GM12878 (cell line): ENCODE measurements at regions not wholly inside any gene's neighbourhood (a gene's known extent, or its start where the extent isn't known, plus 50 kb on each side); places are given as distances from the start of the nearest gene placed in this dataset.
"Not testable (repeated sequence)": the region's sequence is repeated elsewhere in the genome, so short reads cannot be mapped to it uniquely, and the experiment has no call there.

Experiments
- ATAC-seq: fragments of 200-7000 bp; cut with Tn5 transposase; 3 replicates; pipeline ENCODE4 v1.9.1; 2020; ENCODE audit warnings: mild to moderate bottlenecking, moderate library complexity
- BruUV-seq: library from RNA; stranded (reverse); fragments of 400-500 nt; replicated peaks from 2 replicates; lab custom pipeline; 2021; lab: Mats Ljungman, UMichigan
- CTCF ChIA-PET: fragments of 300-600 bp; sonication (Branson Sonifier 250); formaldehyde crosslinking; extraction: SDS; loops from one replicate; lab custom pipeline; 2021; ENCODE audit warnings: inconsistent platforms; lab: Yijun Ruan, JAX
- POLR2A ChIA-PET: fragments of 350-600 bp; formaldehyde crosslinking; extraction: SDS; loops from one replicate; lab custom pipeline; 2021; ENCODE audit warnings: inconsistent platforms; lab: Charles Lee
- RAD21 ChIA-PET: fragments of 300-600 bp; sonication (Branson Sonifier 250); formaldehyde crosslinking; loops from one replicate; lab custom pipeline; 2023; ENCODE audit warnings: antibody characterized with exemption; ENCODE audit not compliant: unreplicated experiment; lab: Charles Lee
- SMC1A ChIA-PET: fragments of 300-600 bp; sonication (Branson Sonifier 250); formaldehyde crosslinking; loops from one replicate; lab custom pipeline; 2023; ENCODE audit not compliant: unreplicated experiment, uncharacterized antibody; lab: Charles Lee
- DNase-seq: peaks from one replicate; pipeline ENCODE4 v3.0.0-alpha.2; 2011; ENCODE audit warnings: low read depth, low spot score
- FAIRE-seq: peaks from 3 replicates; lab custom pipeline; 2011; peaks lifted over from hg19 to GRCh38; lab: Jason Lieb, UNC
- H2AFZ ChIP-seq: 2 replicates; pipeline ENCODE4 v1.6.0; 2011; ENCODE audit warnings: low read depth, low read length, control low read depth; ENCODE audit not compliant: control insufficient read depth
- H3K27ac ChIP-seq: 2 replicates; pipeline ENCODE4 v1.5.1; 2011; ENCODE audit warnings: control low read depth; ENCODE audit not compliant: control insufficient read depth, insufficient read depth
- H3K27me3 ChIP-seq, 2 experiments: replicated peaks in 1 of 2; 2 replicates each; pipeline versions ENCODE4 v1.6.0 to v1.6.1; 2011; ENCODE audit warnings: low read length in 1 of 2; ENCODE audit not compliant: control insufficient read depth in 2 of 2, insufficient read depth in 2 of 2
- H3K36me3 ChIP-seq, 2 experiments: 2 replicates each; pipeline ENCODE4 v1.5.1; 2011; ENCODE audit warnings: low read length in 1 of 2; ENCODE audit not compliant: control insufficient read depth in 2 of 2, insufficient read depth in 2 of 2
- H3K4me1 ChIP-seq: 2 replicates; pipeline ENCODE4 v1.6.1; 2011; ENCODE audit warnings: mild to moderate bottlenecking, low read length, moderate library complexity, mixed read lengths; ENCODE audit not compliant: control insufficient read depth, insufficient read depth
- H3K4me2 ChIP-seq: 2 replicates; pipeline ENCODE4 v1.6.0; 2011; ENCODE audit warnings: control low read depth; ENCODE audit not compliant: control insufficient read depth, insufficient read depth
- H3K4me3 ChIP-seq: fragments of 200-600 bp; sonication (generic); 2 replicates; pipeline ENCODE4 v1.5.1; 2016
- H3K79me2 ChIP-seq: 2 replicates; pipeline ENCODE4 v1.6.0; 2011; ENCODE audit warnings: low read length; ENCODE audit not compliant: control insufficient read depth, insufficient read depth
- H3K9ac ChIP-seq: 2 replicates; pipeline ENCODE4 v1.8.0; 2011; ENCODE audit warnings: low read length, control low read depth, mixed read lengths; ENCODE audit not compliant: control insufficient read depth, insufficient read depth
- H3K9me3 ChIP-seq: replicated peaks from 3 replicates; pipeline ENCODE4 v1.5.1; 2011; ENCODE audit warnings: mild to moderate bottlenecking, low read length; ENCODE audit not compliant: control insufficient read depth, insufficient read depth
- H4K20me1 ChIP-seq: 2 replicates; pipeline ENCODE4 v1.6.0; 2011; ENCODE audit not compliant: control insufficient read depth, insufficient read depth
- BHLHE40 ChIP-seq, 2 experiments: fragments of 450-650 bp in 1 of 2; IDR thresholded peaks; 2 replicates each; pipeline ENCODE4 v1.6.1; 2011 to 2017; ENCODE audit warnings: low read depth in 2 of 2, borderline replicate concordance in 1 of 2, improper control_type of control experiment in 1 of 2, low read length in 1 of 2, mild to moderate bottlenecking in 1 of 2
- GATAD2B ChIP-seq: fragments of 450-650 bp; conservative IDR thresholded peaks from 2 replicates; pipeline ENCODE4 v1.6.1; 2017; ENCODE audit warnings: low read depth, mild to moderate bottlenecking, moderate library complexity
- SIN3A ChIP-seq: IDR thresholded peaks from 2 replicates; pipeline ENCODE4 v1.6.1; 2012; ENCODE audit warnings: low read depth, low read length, improper control_type of control experiment
- SREBF2 ChIP-seq: IDR thresholded peaks from 2 replicates; pipeline ENCODE4 v1.6.1; 2012; ENCODE audit warnings: mild to moderate bottlenecking, low read length
- TCF3 ChIP-seq: IDR thresholded peaks from 2 replicates; pipeline ENCODE4 v1.6.1; 2012; ENCODE audit warnings: low read depth, mild to moderate bottlenecking, low read length, borderline replicate concordance; ENCODE audit not compliant: insufficient read depth
- ZBTB11 ChIP-seq: fragments of 450-650 bp; formaldehyde crosslinking; IDR thresholded peaks from 2 replicates; pipeline ENCODE4 v1.5.0; 2022; ENCODE audit warnings: mild to moderate bottlenecking, missing genetic modification characterization
- WGBS: methylation state at CpG from one replicate; pipeline ENCODE4 v1.1.6; 2016; ENCODE audit warnings: low lambda C conversion rate; ENCODE audit not compliant: insufficient replicate concordance, insufficient coverage; ENCODE audit errors: missing lambda C conversion rate; 5-methylcytosine and 5-hydroxymethylcytosine counted together
- in situ Hi-C: fragments of 300-500 bp; cut with MboI; formaldehyde crosslinking; loops from 9 replicates; pipeline ENCODE4 v1.14.3; 2018; ENCODE audit warnings: mixed read lengths
- intact Hi-C: fragments of 100-400 bp; cut with micrococcal nuclease; formaldehyde crosslinking; loops from one replicate; pipeline ENCODE4 v1.14.2; 2022; ENCODE audit not compliant: unreplicated experiment
- TF ChIP-seq, protein P1 (sequence below): IDR thresholded peaks from 2 replicates; pipeline ENCODE4 v1.6.1; 2012; ENCODE audit warnings: low read length, inconsistent platforms
- TF ChIP-seq, protein P2 (sequence below): fragments of 450-650 bp; IDR thresholded peaks from 2 replicates; pipeline ENCODE4 v1.6.1; 2017; ENCODE audit warnings: mild to moderate bottlenecking, low read depth, inconsistent platforms; ENCODE audit not compliant: poor library complexity, severe bottlenecking

DNA sequence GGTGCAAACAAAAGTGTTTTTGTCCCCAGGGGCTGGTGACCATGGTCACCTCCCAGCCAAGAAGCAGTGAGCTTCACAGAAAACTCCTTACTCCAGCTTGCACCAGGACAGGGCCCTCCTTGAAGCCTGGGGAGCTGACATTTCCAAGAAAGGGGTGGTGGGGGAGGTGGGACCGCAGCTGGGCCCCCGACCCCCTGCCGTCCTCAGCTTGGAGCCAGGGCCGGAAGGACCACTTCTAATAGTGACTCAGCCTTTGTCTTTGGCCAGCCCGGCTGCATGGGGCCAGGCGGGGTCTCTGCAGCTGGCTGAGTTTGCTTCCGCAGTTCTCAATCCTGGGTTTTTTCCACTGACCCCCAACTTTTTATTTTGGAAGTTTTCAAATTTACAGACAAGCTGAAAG lies 136.5 kb upstream of the POU3F1 start (continued):
- TF ChIP-seq, protein P1, sequence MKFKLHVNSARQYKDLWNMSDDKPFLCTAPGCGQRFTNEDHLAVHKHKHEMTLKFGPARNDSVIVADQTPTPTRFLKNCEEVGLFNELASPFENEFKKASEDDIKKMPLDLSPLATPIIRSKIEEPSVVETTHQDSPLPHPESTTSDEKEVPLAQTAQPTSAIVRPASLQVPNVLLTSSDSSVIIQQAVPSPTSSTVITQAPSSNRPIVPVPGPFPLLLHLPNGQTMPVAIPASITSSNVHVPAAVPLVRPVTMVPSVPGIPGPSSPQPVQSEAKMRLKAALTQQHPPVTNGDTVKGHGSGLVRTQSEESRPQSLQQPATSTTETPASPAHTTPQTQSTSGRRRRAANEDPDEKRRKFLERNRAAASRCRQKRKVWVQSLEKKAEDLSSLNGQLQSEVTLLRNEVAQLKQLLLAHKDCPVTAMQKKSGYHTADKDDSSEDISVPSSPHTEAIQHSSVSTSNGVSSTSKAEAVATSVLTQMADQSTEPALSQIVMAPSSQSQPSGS: no peak
- TF ChIP-seq BHLHE40 (IDR thresholded peaks at IDR 0.05; ENCODE audit: borderline replicate concordance in 1 of 2, low read depth in 2 of 2, low read length in 1 of 2) (no peak), SREBF2 (no peak), ZBTB11 (CRISPR knock-in tag) (no peak), TCF3 (no peak), SIN3A (no peak), GATAD2B (no peak)
- TF ChIP-seq, protein P2, sequence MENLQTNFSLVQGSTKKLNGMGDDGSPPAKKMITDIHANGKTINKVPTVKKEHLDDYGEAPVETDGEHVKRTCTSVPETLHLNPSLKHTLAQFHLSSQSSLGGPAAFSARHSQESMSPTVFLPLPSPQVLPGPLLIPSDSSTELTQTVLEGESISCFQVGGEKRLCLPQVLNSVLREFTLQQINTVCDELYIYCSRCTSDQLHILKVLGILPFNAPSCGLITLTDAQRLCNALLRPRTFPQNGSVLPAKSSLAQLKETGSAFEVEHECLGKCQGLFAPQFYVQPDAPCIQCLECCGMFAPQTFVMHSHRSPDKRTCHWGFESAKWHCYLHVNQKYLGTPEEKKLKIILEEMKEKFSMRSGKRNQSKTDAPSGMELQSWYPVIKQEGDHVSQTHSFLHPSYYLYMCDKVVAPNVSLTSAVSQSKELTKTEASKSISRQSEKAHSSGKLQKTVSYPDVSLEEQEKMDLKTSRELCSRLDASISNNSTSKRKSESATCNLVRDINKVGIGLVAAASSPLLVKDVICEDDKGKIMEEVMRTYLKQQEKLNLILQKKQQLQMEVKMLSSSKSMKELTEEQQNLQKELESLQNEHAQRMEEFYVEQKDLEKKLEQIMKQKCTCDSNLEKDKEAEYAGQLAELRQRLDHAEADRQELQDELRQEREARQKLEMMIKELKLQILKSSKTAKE: no peak

- 0% methylated on average over 1 of the region's 1 CpG for WGBS
- BruUV-seq, H3K4me2 ChIP-seq, H3K36me3 ChIP-seq, H3K9ac ChIP-seq, H3K9me3 ChIP-seq, H3K27ac ChIP-seq, H3K27me3 ChIP-seq, ATAC-seq, H3K4me1 ChIP-seq, DNase-seq, H2AFZ ChIP-seq, POLR2A ChIA-PET, FAIRE-seq, in situ Hi-C loops, H3K4me3 ChIP-seq, H3K79me2 ChIP-seq, intact Hi-C loops, H4K20me1 ChIP-seq: not testable (repeated sequence)
- RAD21 ChIA-PET: interaction anchor here (1.4 kb wide), 1 partner anchor 28 kb away, joined by 3 read pairs; no protein-coding TSS in a partner anchor
- CTCF ChIA-PET: interaction anchor here (0.9 to 1.1 kb wide), 2 partner anchors 25 to 27 kb away, joined by 3 read pairs; no protein-coding TSS in a partner anchor
- SMC1A ChIA-PET: interaction anchor here (1.8 to 1.9 kb wide), 2 partner anchors 11 to 28 kb away, joined by 5 to 7 read pairs; no protein-coding TSS in a partner anchor
These were observed 133.8 kb upstream of the POU3F1 start for GRCh38 chr1:38180388-38180787.
